ENCODE measurements at regions not wholly inside any gene's neighbourhood (a gene's known extent, or its start where the extent isn't known, plus 50 kb on each side); places are given as distances from the start of the nearest gene placed in this dataset.

GRCh38 chr5:40171971-40172370, 507.7 kb upstream of the PTGER4 start:
- no peak overlapping the region for H3K27ac Mint-ChIP-seq
- H3K4me3 Mint-ChIP-seq = no peak overlapping the region
- no peaks in the 10 kb centered on the region for H3K4me1 Mint-ChIP-seq
- DNase-seq (ENCODE audit: low spot score in 2 of 2, unreplicated experiment in 2 of 2) = no peak
- peaks cover 59% of the 10 kb centered on the region for H3K9me3 Mint-ChIP-seq
- H3K27me3 Mint-ChIP-seq (ENCODE audit: low read depth) = no peaks in the 10 kb centered on the region
- peaks cover 19% of the 10 kb centered on the region for H3K36me3 Mint-ChIP-seq
- TF ChIP-seq CTCF (IDR thresholded peaks at IDR 0.05; ENCODE audit: unreplicated experiment) = no peak

DNA sequence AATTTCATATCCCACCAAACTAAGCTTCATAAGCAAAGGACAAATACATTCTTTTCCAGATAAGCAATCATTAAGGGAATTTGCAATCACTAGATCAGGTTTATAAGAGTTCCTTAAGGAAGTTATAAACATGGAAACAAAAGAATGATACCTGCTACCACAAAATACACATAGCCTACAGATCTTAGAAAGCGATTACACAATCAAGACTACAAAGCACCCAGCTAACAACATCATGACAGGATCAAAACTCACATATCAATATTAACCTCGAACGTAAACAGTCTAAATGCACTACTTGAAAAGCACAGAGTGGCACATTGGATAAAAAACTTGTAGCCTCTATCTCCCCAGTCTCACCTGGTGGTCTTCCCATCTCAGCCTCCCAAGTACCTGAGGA, 512.4 kb upstream of the PTGER4 start:
- H3K9me3 Mint-ChIP-seq = peaks cover 37% of the 10 kb centered on the region
- no peaks in the 10 kb centered on the region for H3K4me1 Mint-ChIP-seq
- no peak overlapping the region for H3K4me3 Mint-ChIP-seq
- no peak overlapping the region for H3K27ac Mint-ChIP-seq
- peaks cover 12% of the 10 kb centered on the region for H3K36me3 Mint-ChIP-seq
- no peaks in the 10 kb centered on the region for H3K27me3 Mint-ChIP-seq (ENCODE audit: low read depth)
- no peak for TF ChIP-seq CTCF (IDR thresholded peaks at IDR 0.05; ENCODE audit: unreplicated experiment)
- DNase-seq (ENCODE audit: low spot score in 2 of 2, unreplicated experiment in 2 of 2) = no peak

- Mint-ChIP-seq H3K4me3 (no peak overlapping the region), H3K36me3 (peaks cover 12% of the 10 kb centered on the region), H3K27me3 (ENCODE audit: low read depth) (no peaks in the 10 kb centered on the region), H3K9me3 (peaks cover 37% of the 10 kb centered on the region), H3K4me1 (no peaks in the 10 kb centered on the region), H3K27ac (no peak overlapping the region)
- no peak for TF ChIP-seq CTCF (IDR thresholded peaks at IDR 0.05; ENCODE audit: unreplicated experiment)
- no peak for DNase-seq (ENCODE audit: low spot score in 2 of 2, unreplicated experiment in 2 of 2)
Measured at GRCh38 chr5:40166802-40167201, 512.9 kb upstream of the PTGER4 start.

DNA sequence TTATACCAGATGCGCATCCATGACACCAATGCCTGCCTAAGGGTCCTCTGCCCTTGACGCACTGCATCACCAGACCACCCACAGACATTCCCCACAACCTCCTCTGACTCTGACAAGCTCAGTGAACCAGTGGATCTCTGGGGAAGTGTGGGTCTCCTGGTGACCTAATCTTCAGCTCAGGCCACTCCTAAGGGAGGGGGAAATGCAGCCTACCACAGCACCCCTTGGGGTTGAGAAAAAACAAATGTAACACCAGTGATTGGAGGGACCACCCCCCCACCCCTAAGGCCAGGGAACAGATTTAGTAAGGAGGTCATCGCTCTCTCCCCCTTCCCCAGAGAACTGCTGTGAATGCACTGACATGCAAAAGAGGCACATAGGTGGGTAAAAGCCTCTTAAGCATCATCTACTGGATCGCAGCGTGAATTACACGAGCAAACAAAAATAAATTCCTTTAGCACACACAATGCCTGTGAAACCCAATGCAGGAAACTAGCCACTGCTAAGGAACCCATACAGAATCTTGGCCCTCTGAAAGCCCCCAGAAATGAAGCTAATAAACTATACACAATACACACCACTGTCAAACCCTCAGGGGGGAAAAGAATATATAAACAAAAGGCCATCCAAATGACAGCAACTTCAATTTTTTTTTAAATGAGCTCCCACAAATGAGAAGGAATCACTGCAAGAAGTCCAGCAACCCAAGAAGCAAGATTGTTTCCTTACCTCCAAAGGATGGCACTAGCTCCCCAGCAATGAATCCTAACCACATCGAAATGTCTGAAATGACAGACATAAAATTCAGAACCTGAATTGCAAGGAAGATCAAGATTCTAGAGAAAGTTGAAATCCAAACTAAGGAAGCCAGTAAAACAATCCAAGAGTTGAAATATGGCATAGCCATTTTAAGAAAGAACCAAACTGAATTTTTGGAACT, 513.7 kb upstream of the PTGER4 start:
- Mint-ChIP-seq H3K4me1 (no peaks in the 10 kb centered on the region), H3K27ac (no peak overlapping the region), H3K9me3 (peaks cover 34% of the 10 kb centered on the region), H3K4me3 (no peak overlapping the region), H3K36me3 (peaks cover 12% of the 10 kb centered on the region), H3K27me3 (ENCODE audit: low read depth) (no peaks in the 10 kb centered on the region)
- DNase-seq (ENCODE audit: low spot score in 2 of 2, unreplicated experiment in 2 of 2) = no peak
- TF ChIP-seq CTCF (IDR thresholded peaks at IDR 0.05; ENCODE audit: unreplicated experiment) = no peak

- no peak overlapping the region for H3K4me3 Mint-ChIP-seq
Measured at GRCh38 chr5:40165106-40165788, 514.5 kb upstream of the PTGER4 start.

More at GRCh38 chr5:40165106-40165788, 514.5 kb upstream of the PTGER4 start:
- peaks cover 27% of the 10 kb centered on the region for H3K9me3 Mint-ChIP-seq
- H3K36me3 Mint-ChIP-seq = peaks cover 7% of the 10 kb centered on the region
- no peaks in the 10 kb centered on the region for H3K27me3 Mint-ChIP-seq (ENCODE audit: low read depth)
- DNase-seq (ENCODE audit: low spot score in 2 of 2, unreplicated experiment in 2 of 2) = no peak
- no peak for TF ChIP-seq CTCF (IDR thresholded peaks at IDR 0.05; ENCODE audit: unreplicated experiment)
- no peak overlapping the region for H3K27ac Mint-ChIP-seq
- H3K4me1 Mint-ChIP-seq = no peaks in the 10 kb centered on the region

All from mesothelial cell of epicardium (in vitro differentiated cells).